Coronary artery (tissue), 2 donors: ENCODE measurements at regions not wholly inside any gene's neighbourhood (a gene's known extent, or its start where the extent isn't known, plus 50 kb on each side); places are given as distances from the start of the nearest gene placed in this dataset.
"Not testable (repeated sequence)": the region's sequence is repeated elsewhere in the genome, so short reads cannot be mapped to it uniquely, and the experiment has no call there.

ENCODE experiments used
- DNase-seq: peaks from one replicate; pipeline ENCODE4 v3.0.0-alpha.2; 2017; ENCODE audit warnings: low spot score
- H3K27ac ChIP-seq, 2 donors: fragments of 200-600 bp; sonication (generic); one replicate each; pipeline ENCODE4 v1.5.1; 2016 to 2019
- H3K4me3 ChIP-seq: fragments of 200-600 bp; sonication (generic); 2 replicates; pipeline ENCODE4 v1.5.1; 2016; ENCODE audit warnings: mild to moderate bottlenecking, moderate library complexity
- CTCF ChIP-seq: fragments of 200-600 bp; sonication (generic); IDR thresholded peaks from one replicate; pipeline ENCODE4 v1.5.1; 2019; ENCODE audit warnings: antibody characterized with exemption

- DNase-seq, result no peak
- Histone ChIP-seq H3K4me3 (no peak overlapping the region), H3K27ac (no peak overlapping the region)
- TF ChIP-seq CTCF, result no peak
Observed at GRCh38 chr12:40172879-40173278, 51.9 kb upstream of the LRRK2 start.

GRCh38 chr12:40171501-40171900, 53.3 kb upstream of the LRRK2 start:
- DNase-seq, result no peak
- TF ChIP-seq CTCF, result no peak
- no peak overlapping the region for H3K27ac ChIP-seq

GRCh38 chr12:40171066-40171465, 53.7 kb upstream of the LRRK2 start:
- H3K27ac ChIP-seq, result no peak overlapping the region
- H3K4me3 ChIP-seq, result no peak overlapping the region
- no peak for TF ChIP-seq CTCF
- no peak for DNase-seq

More at GRCh38 chr12:40171501-40171900, 53.3 kb upstream of the LRRK2 start:
- no peak overlapping the region for H3K4me3 ChIP-seq

- H3K4me3 ChIP-seq, result no peak overlapping the region
- DNase-seq, result no peak
- no peak for TF ChIP-seq CTCF
- H3K27ac ChIP-seq, result no peak overlapping the region
Observed at GRCh38 chr12:40170593-40170992, 54.2 kb upstream of the LRRK2 start.

GRCh38 chr12:40168868-40169267, 55.9 kb upstream of the LRRK2 start:
- TF ChIP-seq CTCF, result no peak
- no peak for DNase-seq
- Histone ChIP-seq H3K4me3 (no peak overlapping the region), H3K27ac (no peak overlapping the region)

- H3K27ac ChIP-seq, DNase-seq, H3K4me3 ChIP-seq: not testable (repeated sequence)
Observed at GRCh38 chr12:40168419-40168818, 56.4 kb upstream of the LRRK2 start.

GRCh38 chr12:40168001-40168400, 56.8 kb upstream of the LRRK2 start:
- Histone ChIP-seq H3K4me3 (no peak overlapping the region), H3K27ac (no peak overlapping the region)
- no peak for TF ChIP-seq CTCF
- DNase-seq, result no peak

- DNase-seq, result no peak
- TF ChIP-seq CTCF, result no peak
- H3K27ac ChIP-seq, result no peak overlapping the region
- H3K4me3 ChIP-seq, result no peak overlapping the region
Observed at GRCh38 chr12:40165179-40165578, 59.3 kb upstream of the SLC2A13 start.
